B cell (primary cell): ENCODE measurements at regions not wholly inside any gene's neighbourhood (a gene's known extent, or its start where the extent isn't known, plus 50 kb on each side); places are given as distances from the start of the nearest gene placed in this dataset.

Experiments used
- CTCF ChIP-seq: fragments of 200-600 bp; IDR thresholded peaks from one replicate; pipeline ENCODE4 v1.8.0; 2022; ENCODE audit warnings: antibody characterized with exemption, mild to moderate bottlenecking
- EZH2 ChIP-seq: IDR thresholded peaks from 2 replicates; pipeline ENCODE4 v1.6.1; 2012; ENCODE audit warnings: borderline replicate concordance, low read depth, mild to moderate bottlenecking, moderate library complexity, low read length; ENCODE audit not compliant: insufficient read depth, poor library complexity, severe bottlenecking

DNA sequence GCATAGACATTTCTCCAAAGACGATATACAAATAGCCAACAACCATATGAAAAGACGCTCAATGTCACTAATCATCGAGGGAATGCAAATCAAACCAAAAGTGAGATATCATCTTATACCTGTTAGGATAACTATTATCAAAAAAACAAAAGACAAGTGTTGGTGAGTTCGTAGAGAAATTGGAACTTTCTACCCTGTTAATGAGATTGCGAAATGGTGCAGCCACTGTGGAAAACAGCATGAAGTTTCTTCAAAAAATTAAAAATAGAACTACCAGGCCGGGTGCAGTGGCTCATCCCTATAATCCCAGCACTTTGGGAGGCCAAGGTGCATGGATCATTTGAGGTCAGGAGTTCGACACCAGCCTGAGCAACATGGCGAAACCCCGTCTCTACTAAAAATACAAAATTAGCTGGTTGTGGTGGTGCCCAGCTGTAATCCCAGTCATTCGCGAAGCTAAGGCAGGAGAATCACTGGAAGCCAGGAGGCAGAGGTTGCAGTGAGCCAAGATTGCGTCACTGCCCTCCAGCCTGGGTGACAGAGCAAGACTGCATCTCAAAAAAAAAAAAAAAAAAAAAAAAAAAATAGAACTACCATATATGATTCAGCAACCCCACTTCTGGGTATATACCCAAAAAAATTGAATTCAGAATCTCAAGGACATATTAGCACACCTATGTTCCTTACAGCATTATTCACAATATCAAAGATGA is 170.0 kb upstream of the ZNF184 start:
- no peak for TF ChIP-seq CTCF
- TF ChIP-seq EZH2, result no peak
